Kidney (tissue), 13 donors: ENCODE measurements at regions not wholly inside any gene's neighbourhood (a gene's known extent, or its start where the extent isn't known, plus 50 kb on each side); places are given as distances from the start of the nearest gene placed in this dataset.

ENCODE experiments used
- DNase-seq, 5 donors: peaks; one replicate each; pipeline ENCODE4 v3.0.0-alpha.2; 2013 to 2020
- FAIRE-seq: peaks from 2 replicates; lab custom pipeline; 2012; peaks lifted over from hg19 to GRCh38; lab: Jason Lieb, UNC
- H3K27ac ChIP-seq, 2 donors: one replicate each; pipeline ENCODE4 v1.7.0; 2013; ENCODE audit warnings: low read depth in 2 of 2, low read length in 2 of 2, inconsistent platforms in 1 of 2
- H3K27me3 ChIP-seq: one replicate; pipeline ENCODE4 v1.7.1; 2013; ENCODE audit warnings: low read length, inconsistent platforms; ENCODE audit not compliant: control insufficient read depth, insufficient read depth
- H3K36me3 ChIP-seq, 3 donors: one replicate each; pipeline versions ENCODE4 v1.7.0 to v1.7.1; 2013; ENCODE audit warnings: low read length in 3 of 3, control low read depth in 1 of 3, inconsistent platforms in 1 of 3; ENCODE audit not compliant: insufficient read depth in 3 of 3, control insufficient read depth in 2 of 3
- H3K4me1 ChIP-seq, 3 donors: one replicate each; pipeline versions ENCODE4 v1.7.0 to v1.7.1; 2013; ENCODE audit warnings: low read length in 3 of 3, inconsistent platforms in 1 of 3, low read depth in 1 of 3; ENCODE audit not compliant: control insufficient read depth in 2 of 3, insufficient read depth in 2 of 3
- H3K4me3 ChIP-seq, 3 donors: one replicate each; pipeline versions ENCODE4 v1.7.0 to v1.8.1; 2013; ENCODE audit warnings: low read length in 3 of 3, control low read depth in 1 of 3, inconsistent platforms in 1 of 3
- H3K9ac ChIP-seq, 3 donors: one replicate each; pipeline versions ENCODE4 v1.7.0 to v1.7.1; 2013; ENCODE audit warnings: low read length in 3 of 3, control low read depth in 1 of 3, inconsistent platforms in 1 of 3
- H3K9me3 ChIP-seq, 3 donors: one replicate each; pipeline versions ENCODE4 v1.7.0 to v1.7.1; 2013; ENCODE audit warnings: low read length in 3 of 3, control low read depth in 1 of 3, inconsistent platforms in 1 of 3; ENCODE audit not compliant: control insufficient read depth in 2 of 3, insufficient read depth in 1 of 3
- CTCF ChIP-seq: IDR thresholded peaks from 3 replicates; pipeline ENCODE4 v1.5.1; 2012; ENCODE audit warnings: mild to moderate bottlenecking, moderate library complexity, borderline replicate concordance; ENCODE audit not compliant: insufficient read depth; ENCODE audit errors: extremely low read depth
- intact Hi-C: fragments of 100-400 bp; cut with DNase I; formaldehyde crosslinking; loops from one replicate; pipeline ENCODE4 v1.11.1; 2022
- donor health status: control.
- donor health status: control.
- donor health status: control.
- donor health status: control.
- donor health status: control.
- donor health status: DM: yes; HTN: yes; CAD: no.
- donor health status: Normal renal cell carcinoma (clear cell type).

GRCh38 chr3:161713731-161714130, 217.1 kb downstream of the OTOL1 start:
- Histone ChIP-seq H3K27me3 (no peaks in the 10 kb centered on the region), H3K4me1 (no peaks in the 10 kb centered on the region), H3K9ac (no peak overlapping the region), H3K27ac (no peak overlapping the region), H3K4me3 (no peak overlapping the region), H3K9me3 (no peaks in the 10 kb centered on the region), H3K36me3 (no peaks in the 10 kb centered on the region)
- intact Hi-C loops, result no loop called here
- FAIRE-seq (no peak), DNase-seq (peak in 2 of 5 donors; percentile 58 to 67)
- TF ChIP-seq CTCF, result no peak

GRCh38 chr3:161731968-161732367, 235.4 kb downstream of the OTOL1 start:
- no peaks in the 10 kb centered on the region for H3K36me3 ChIP-seq
- no peaks in the 10 kb centered on the region for H3K9me3 ChIP-seq
- no peaks in the 10 kb centered on the region for H3K4me1 ChIP-seq
- TF ChIP-seq CTCF, result no peak
- no peak overlapping the region for H3K4me3 ChIP-seq
- no peak overlapping the region for H3K27ac ChIP-seq
- no peak overlapping the region for H3K9ac ChIP-seq
- H3K27me3 ChIP-seq, result no peaks in the 10 kb centered on the region
- no peak for DNase-seq
- no peak for FAIRE-seq
- intact Hi-C loops, result no loop called here

GRCh38 chr3:161737171-161737570, 240.6 kb downstream of the OTOL1 start:
- H3K4me1 ChIP-seq, result no peaks in the 10 kb centered on the region
- FAIRE-seq, result no peak
- intact Hi-C loops, result no loop called here
- DNase-seq, result no peak
- H3K4me3 ChIP-seq, result no peak overlapping the region
- H3K27ac ChIP-seq, result no peak overlapping the region
- H3K36me3 ChIP-seq, result no peaks in the 10 kb centered on the region
- TF ChIP-seq CTCF, result no peak
- no peak overlapping the region for H3K9ac ChIP-seq
- no peaks in the 10 kb centered on the region for H3K9me3 ChIP-seq
- no peaks in the 10 kb centered on the region for H3K27me3 ChIP-seq

- DNase-seq, result peak in 1 of 5 donors; percentile 13
- intact Hi-C loops, result no loop called here
- no peak overlapping the region for H3K9ac ChIP-seq
Measured at GRCh38 chr3:161740421-161740820, 243.8 kb downstream of the OTOL1 start.

More at GRCh38 chr3:161740421-161740820, 243.8 kb downstream of the OTOL1 start:
- Histone ChIP-seq H3K4me1 (no peaks in the 10 kb centered on the region), H3K27me3 (no peaks in the 10 kb centered on the region), H3K36me3 (no peaks in the 10 kb centered on the region), H3K9me3 (no peaks in the 10 kb centered on the region), H3K4me3 (no peak overlapping the region), H3K27ac (no peak overlapping the region)
- FAIRE-seq, result no peak
- TF ChIP-seq CTCF, result no peak
